Non-pigmented ciliary epithelial cell (primary cell): ENCODE measurements at regions not wholly inside any gene's neighbourhood (a gene's known extent, or its start where the extent isn't known, plus 50 kb on each side); places are given as distances from the start of the nearest gene placed in this dataset.
A peak's percentile ranks its signal among the peaks of the same experiment; 100 is the strongest.
"Not testable (repeated sequence)": the region's sequence is repeated elsewhere in the genome, so short reads cannot be mapped to it uniquely, and the experiment has no call there.

Experiments
- DNase-seq: peaks from one replicate; pipeline ENCODE4 v3.0.0-alpha.2; 2010; ENCODE audit warnings: low read depth

- no peak for DNase-seq
Observed at GRCh38 chr2:58614219-58614618, 373.1 kb upstream of the FANCL start.

- no peak for DNase-seq
Observed at GRCh38 chr2:58612973-58613372, 371.8 kb upstream of the FANCL start.

- no peak for DNase-seq
Observed at GRCh38 chr2:58609326-58609725, 368.2 kb upstream of the FANCL start.

GRCh38 chr2:58608146-58608545 lies 367.0 kb upstream of the FANCL start:
- no peak for DNase-seq

GRCh38 chr2:58607448-58607847 lies 366.3 kb upstream of the FANCL start:
- DNase-seq, result no peak

GRCh38 chr2:58606799-58607198 lies 365.7 kb upstream of the FANCL start:
- DNase-seq, result no peak

- no peak for DNase-seq
Observed at GRCh38 chr2:58604096-58604495, 363.0 kb upstream of the FANCL start.

- DNase-seq, result no peak
Observed at GRCh38 chr2:58601017-58601416, 359.9 kb upstream of the FANCL start.

- no peak for DNase-seq
Observed at GRCh38 chr2:58598171-58598570, 357.0 kb upstream of the FANCL start.

- DNase-seq, result no peak
Observed at GRCh38 chr2:58595714-58596113, 354.6 kb upstream of the FANCL start.

- DNase-seq, result no peak
Observed at GRCh38 chr2:58594762-58595161, 353.6 kb upstream of the FANCL start.

- no peak for DNase-seq
Observed at GRCh38 chr2:58594175-58594574, 353.1 kb upstream of the FANCL start.

- not testable (repeated sequence) for DNase-seq
Observed at GRCh38 chr2:58586178-58586577, 345.1 kb upstream of the FANCL start.

- no peak for DNase-seq
Observed at GRCh38 chr2:58585233-58585632, 344.1 kb upstream of the FANCL start.

GRCh38 chr2:58584606-58585118 lies 343.5 kb upstream of the FANCL start:
- DNase-seq, result no peak

- no peak for DNase-seq
Observed at GRCh38 chr2:58578276-58578675, 337.2 kb upstream of the FANCL start.

- DNase-seq, result no peak
Observed at GRCh38 chr2:58574873-58575272, 333.7 kb upstream of the FANCL start.

- DNase-seq, result no peak
Observed at GRCh38 chr2:58572731-58573130, 331.6 kb upstream of the FANCL start.

GRCh38 chr2:58571181-58571852 lies 330.2 kb upstream of the FANCL start:
- DNase-seq, result peak; percentile 55

GRCh38 chr2:58569475-58570185 lies 328.5 kb upstream of the FANCL start:
- DNase-seq, result no peak

- DNase-seq, result no peak
Observed at GRCh38 chr2:58568901-58569300, 327.8 kb upstream of the FANCL start.

GRCh38 chr2:58562276-58562675 lies 321.2 kb upstream of the FANCL start:
- DNase-seq, result no peak

GRCh38 chr2:58560531-58560930 lies 319.4 kb upstream of the FANCL start:
- DNase-seq, result no peak

GRCh38 chr2:58558881-58559280 lies 317.8 kb upstream of the FANCL start:
- no peak for DNase-seq
